Spleen (tissue), 11 donors: ENCODE measurements at regions not wholly inside any gene's neighbourhood (a gene's known extent, or its start where the extent isn't known, plus 50 kb on each side); places are given as distances from the start of the nearest gene placed in this dataset.

Experiments used
- DNase-seq: peaks from one replicate; pipeline ENCODE4 v3.0.0-alpha.2; 2020
- H3K27ac ChIP-seq, 8 donors: fragments of 200-600 bp; sonication (generic) in 7 of 8; 1 replicate in 4 of 8; 2 replicates in 4 of 8; pipeline versions ENCODE4 v1.5.0 to v1.8.0; 2016 to 2021; ENCODE audit warnings: inconsistent platforms in 4 of 8, mild to moderate bottlenecking in 4 of 8, moderate library complexity in 1 of 8
- H3K27me3 ChIP-seq, 7 donors: fragments of 200-600 bp; sonication (generic) in 6 of 7; replicated peaks in 1 of 7; 1 replicate in 4 of 7; 2 replicates in 3 of 7; pipeline versions ENCODE4 v1.5.0 to v1.8.0; 2016 to 2021; ENCODE audit warnings: inconsistent platforms in 3 of 7, mild to moderate bottlenecking in 1 of 7
- H3K36me3 ChIP-seq, 6 donors: fragments of 200-600 bp; sonication (generic) in 5 of 6; 1 replicate in 4 of 6; 2 replicates in 2 of 6; pipeline versions ENCODE4 v1.5.0 to v1.8.0; 2016 to 2021; ENCODE audit warnings: inconsistent platforms in 2 of 6
- H3K4me1 ChIP-seq, 6 donors: fragments of 200-600 bp; sonication (generic) in 5 of 6; 1 replicate in 3 of 6; 2 replicates in 3 of 6; pipeline versions ENCODE4 v1.5.0 to v1.8.0; 2016 to 2021; ENCODE audit warnings: inconsistent platforms in 3 of 6
- H3K4me3 ChIP-seq, 8 donors: fragments of 200-600 bp; sonication (generic) in 7 of 8; 1 replicate in 4 of 8; 2 replicates in 4 of 8; pipeline versions ENCODE4 v1.5.0 to v1.8.0; 2016 to 2021; ENCODE audit warnings: inconsistent platforms in 4 of 8, mild to moderate bottlenecking in 4 of 8, moderate library complexity in 2 of 8
- H3K9me3 ChIP-seq, 8 donors: fragments of 200-600 bp; sonication (generic) in 7 of 8; 1 replicate in 4 of 8; 2 replicates in 4 of 8; pipeline versions ENCODE4 v1.5.0 to v1.8.0; 2016 to 2021; ENCODE audit warnings: inconsistent platforms in 4 of 8
- CTCF ChIP-seq, 11 experiments: fragments of 200-600 bp in 7 of 11; fragments of 450-650 bp in 4 of 11; sonication (generic) in 4 of 11; IDR thresholded peaks in 8 of 11; conservative IDR thresholded peaks in 3 of 11; 1 replicate in 7 of 11; 2 replicates in 4 of 11; pipeline versions ENCODE4 v1.4.0 to v1.8.0; 2016 to 2021; ENCODE audit warnings: antibody characterized with exemption in 11 of 11, inconsistent platforms in 4 of 11, mild to moderate bottlenecking in 1 of 11
- POLR2A ChIP-seq, 3 donors: fragments of 450-650 bp; IDR thresholded peaks; one replicate each; pipeline ENCODE4 v1.5.1; 2017; ENCODE audit warnings: antibody characterized with exemption in 3 of 3, mild to moderate bottlenecking in 1 of 3
- POLR2AphosphoS5 ChIP-seq, 3 donors: sonication (generic); formaldehyde crosslinking; IDR thresholded peaks; one replicate each; pipeline ENCODE4 v1.5.1; 2017; ENCODE audit warnings: antibody characterized with exemption in 3 of 3
- WGBS, 5 donors: extraction: QIAGEN DNeasy Blood & Tissue Kit in 3 of 5; methylation state at CpG; one replicate each; pipeline versions ENCODE4 v1.1.5 to v1.1.7; 2013 to 2018; 5-methylcytosine and 5-hydroxymethylcytosine counted together
- intact Hi-C: fragments of 100-400 bp; cut with DNase I; formaldehyde crosslinking; loops from one replicate; pipeline ENCODE4 v1.15.0; 2023; ENCODE audit warnings: low total_unique reads
- donor health status: healthy with polysubstance abuse.
- donor health status: DM: no; HTN: no; CAD: no; lungs with moderate emphysema.
- donor health status: DM: no; HTN: no; CAD: no.
- donor health status: Bipolar disorder and iron deficiency.
- donor health status: healthy.
- donor health status: DM: no; HTN: no; CAD: no.
- donor health status: DM: yes; HTN: yes; CAD: no.

GRCh38 chr4:110289601-110290100 is 91.2 kb upstream of the ELOVL6 start:
- 87 to 95% (median 91%) methylated on average over 2 of the region's 2 CpGs for WGBS, 5 donors
- H3K9me3 ChIP-seq = no peaks in the 10 kb centered on the region

GRCh38 chr4:110287130-110287529 is 88.7 kb upstream of the ELOVL6 start:
- no peak for DNase-seq
- TF ChIP-seq CTCF (IDR thresholded peaks at IDR 0.05 in 8 of 11, conservative IDR thresholded peaks at IDR 0.05 in 3 of 11) = no peak
- TF ChIP-seq POLR2AphosphoS5 (IDR thresholded peaks at IDR 0.05) = no peak
- no peak for TF ChIP-seq POLR2A (IDR thresholded peaks at IDR 0.05)
- no peak overlapping the region for H3K27ac ChIP-seq
- 52 to 78% (median 59%) methylated on average over 2 of the region's 2 CpGs for WGBS, 5 donors
- no peaks in the 10 kb centered on the region for H3K27me3 ChIP-seq
- H3K36me3 ChIP-seq = no peaks in the 10 kb centered on the region
- intact Hi-C loops = no loop called here
- no peak overlapping the region for H3K4me3 ChIP-seq
- no peaks in the 10 kb centered on the region for H3K4me1 ChIP-seq
- no peaks in the 10 kb centered on the region for H3K9me3 ChIP-seq

More at GRCh38 chr4:110289601-110290100, 91.2 kb upstream of the ELOVL6 start:
- H3K4me3 ChIP-seq = no peak overlapping the region
- TF ChIP-seq CTCF (IDR thresholded peaks at IDR 0.05 in 8 of 11, conservative IDR thresholded peaks at IDR 0.05 in 3 of 11) (no peak), POLR2AphosphoS5 (IDR thresholded peaks at IDR 0.05) (no peak), POLR2A (IDR thresholded peaks at IDR 0.05) (no peak)
- intact Hi-C loops = no loop called here
- no peak overlapping the region for H3K27ac ChIP-seq
- H3K36me3 ChIP-seq = no peaks in the 10 kb centered on the region
- no peaks in the 10 kb centered on the region for H3K4me1 ChIP-seq
- DNase-seq = no peak
- H3K27me3 ChIP-seq = no peaks in the 10 kb centered on the region

GRCh38 chr4:110278127-110278526 is 79.7 kb upstream of the ELOVL6 start:
- no peaks in the 10 kb centered on the region for H3K36me3 ChIP-seq
- WGBS, 5 donors = 81 to 88% (median 84%) methylated on average over 2 of the region's 2 CpGs
- H3K27ac ChIP-seq = no peak overlapping the region
- TF ChIP-seq CTCF (IDR thresholded peaks at IDR 0.05 in 8 of 11, conservative IDR thresholded peaks at IDR 0.05 in 3 of 11) (no peak), POLR2AphosphoS5 (IDR thresholded peaks at IDR 0.05) (no peak), POLR2A (IDR thresholded peaks at IDR 0.05) (no peak)
- no peak for DNase-seq
- H3K4me1 ChIP-seq = no peaks in the 10 kb centered on the region
- no peaks in the 10 kb centered on the region for H3K27me3 ChIP-seq
- intact Hi-C loops = no loop called here
- no peak overlapping the region for H3K4me3 ChIP-seq
- H3K9me3 ChIP-seq = no peaks in the 10 kb centered on the region

GRCh38 chr4:110275871-110276270 is 77.5 kb upstream of the ELOVL6 start:
- Histone ChIP-seq H3K4me1 (no peaks in the 10 kb centered on the region), H3K27ac (no peak overlapping the region), H3K9me3 (no peaks in the 10 kb centered on the region), H3K27me3 (no peaks in the 10 kb centered on the region), H3K4me3 (no peak overlapping the region), H3K36me3 (no peaks in the 10 kb centered on the region)
- intact Hi-C loops = no loop called here
- DNase-seq = no peak
- TF ChIP-seq POLR2AphosphoS5 (IDR thresholded peaks at IDR 0.05) = no peak
- TF ChIP-seq CTCF (IDR thresholded peaks at IDR 0.05 in 8 of 11, conservative IDR thresholded peaks at IDR 0.05 in 3 of 11) = no peak
- TF ChIP-seq POLR2A (IDR thresholded peaks at IDR 0.05) = no peak
